ENCODE measurements at regions not wholly inside any gene's neighbourhood (a gene's known extent, or its start where the extent isn't known, plus 50 kb on each side); places are given as distances from the start of the nearest gene placed in this dataset.
"Not testable (repeated sequence)": the region's sequence is repeated elsewhere in the genome, so short reads cannot be mapped to it uniquely, and the experiment has no call there.

DNA sequence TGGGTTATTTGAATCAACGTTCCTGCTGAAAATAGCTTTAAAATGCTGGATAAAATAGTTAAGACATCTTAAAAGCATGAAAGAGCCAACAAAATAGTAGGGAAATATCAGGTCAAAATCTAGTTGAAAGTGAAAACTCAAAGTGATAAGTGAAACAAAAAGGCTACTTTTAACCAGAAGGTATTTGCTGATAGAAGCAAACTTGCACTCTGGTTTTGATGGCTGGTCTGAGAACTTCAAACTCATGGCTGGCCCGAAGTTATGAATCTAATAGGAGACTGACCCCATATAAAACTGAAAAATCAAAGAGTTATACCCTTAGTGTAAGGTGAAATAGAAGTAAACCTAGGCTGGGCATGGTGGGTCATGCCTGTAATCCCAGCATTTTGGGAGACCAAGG, 66.3 kb upstream of the HOXC13 start:
- TF ChIP-seq, protein P1, sequence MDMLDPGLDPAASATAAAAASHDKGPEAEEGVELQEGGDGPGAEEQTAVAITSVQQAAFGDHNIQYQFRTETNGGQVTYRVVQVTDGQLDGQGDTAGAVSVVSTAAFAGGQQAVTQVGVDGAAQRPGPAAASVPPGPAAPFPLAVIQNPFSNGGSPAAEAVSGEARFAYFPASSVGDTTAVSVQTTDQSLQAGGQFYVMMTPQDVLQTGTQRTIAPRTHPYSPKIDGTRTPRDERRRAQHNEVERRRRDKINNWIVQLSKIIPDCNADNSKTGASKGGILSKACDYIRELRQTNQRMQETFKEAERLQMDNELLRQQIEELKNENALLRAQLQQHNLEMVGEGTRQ (IDR thresholded peaks at IDR 0.05): no peak
- no peak for TF ChIP-seq CHD2 (IDR thresholded peaks at IDR 0.05; ENCODE audit: low read length, partially characterized antibody)
- TF ChIP-seq MAZ (IDR thresholded peaks at IDR 0.05; ENCODE audit: borderline replicate concordance, low read depth, low read length): no peak
- no peak for TF ChIP-seq NR3C1 (IDR thresholded peaks at IDR 0.05)
- TF ChIP-seq RNF2 (IDR thresholded peaks at IDR 0.05; ENCODE audit: borderline replicate concordance, low read depth): no peak
- TF ChIP-seq RFX5 (IDR thresholded peaks at IDR 0.05): no peak
- no peak for TF ChIP-seq JUNB (IDR thresholded peaks at IDR 0.05)
- TF ChIP-seq KDM1A (IDR thresholded peaks at IDR 0.05; ENCODE audit: low read depth): no peak
- no peak for TF ChIP-seq E2F6 (IDR thresholded peaks at IDR 0.05; ENCODE audit: borderline replicate concordance, low read depth)
- TF ChIP-seq HEYL (CRISPR knock-in tag; IDR thresholded peaks at IDR 0.05): no peak
- ChIA-PET POLR2A (no interaction called here), CTCF (interaction anchor here (1.2 kb wide), 1 partner anchor 11 kb away, joined by 5 read pairs; no protein-coding TSS in a partner anchor)
- Histone ChIP-seq H3K4me3 (no peak overlapping the region), H3K27ac (no peak overlapping the region), H3K4me1 (peaks cover 39% of the 10 kb centered on the region), H3K4me2 (no peak overlapping the region), H3K9me3 (no peaks in the 10 kb centered on the region)
- DNase-seq (ENCODE audit: low read depth in 1 of 2, low spot score in 1 of 2) (no peak), ATAC-seq (no peak), FAIRE-seq (no peak)
- 53% methylated on average over 2 of the region's 2 CpGs for WGBS (ENCODE audit: missing lambda C conversion rate)

- WGBS (ENCODE audit: missing lambda C conversion rate): 10% methylated on average over 3 of the region's 3 CpGs
- FAIRE-seq; H3K27ac ChIP-seq; H3K9me3 ChIP-seq; H3K4me2 ChIP-seq; H3K4me3 ChIP-seq; DNase-seq (ENCODE audit: low read depth in 1 of 2, low spot score in 1 of 2); CTCF ChIA-PET; H3K4me1 ChIP-seq; ATAC-seq; POLR2A ChIA-PET: not testable (repeated sequence)
Observed at GRCh38 chr12:53877961-53878360, 60.7 kb upstream of the HOXC13 start.

GRCh38 chr12:53887006-53887405, 51.6 kb upstream of the HOXC13 start:
- Histone ChIP-seq H3K4me1 (no peaks in the 10 kb centered on the region), H3K27ac (no peak overlapping the region), H3K9me3 (no peaks in the 10 kb centered on the region), H3K4me3 (no peak overlapping the region), H3K4me2 (no peak overlapping the region)
- ATAC-seq: no peak
- 49% methylated on average over 3 of the region's 3 CpGs for WGBS (ENCODE audit: missing lambda C conversion rate)
- DNase-seq (ENCODE audit: low read depth in 1 of 2, low spot score in 1 of 2): no peak
- ChIA-PET POLR2A (interaction anchor here (0.5 kb wide), 1 partner anchor 1604 kb away, joined by 3 read pairs; no protein-coding TSS in a partner anchor), CTCF (interaction anchor here (0.8 to 1.1 kb wide), 2 partner anchors 10 to 102 kb away, joined by 3 read pairs; no protein-coding TSS in a partner anchor)
- no peak for FAIRE-seq
- TF ChIP-seq TFCP2L1 (CRISPR knock-in tag; IDR thresholded peaks at IDR 0.05) (no peak), EHF (CRISPR knock-in tag; IDR thresholded peaks at IDR 0.05) (no peak), CEBPB (IDR thresholded peaks at IDR 0.05) (no peak), ZSCAN20 (CRISPR knock-in tag; IDR thresholded peaks at IDR 0.05) (no peak), KDM1A (IDR thresholded peaks at IDR 0.05; ENCODE audit: low read depth) (no peak), HOXB5 (CRISPR knock-in tag; IDR thresholded peaks at IDR 0.05) (no peak)

DNA sequence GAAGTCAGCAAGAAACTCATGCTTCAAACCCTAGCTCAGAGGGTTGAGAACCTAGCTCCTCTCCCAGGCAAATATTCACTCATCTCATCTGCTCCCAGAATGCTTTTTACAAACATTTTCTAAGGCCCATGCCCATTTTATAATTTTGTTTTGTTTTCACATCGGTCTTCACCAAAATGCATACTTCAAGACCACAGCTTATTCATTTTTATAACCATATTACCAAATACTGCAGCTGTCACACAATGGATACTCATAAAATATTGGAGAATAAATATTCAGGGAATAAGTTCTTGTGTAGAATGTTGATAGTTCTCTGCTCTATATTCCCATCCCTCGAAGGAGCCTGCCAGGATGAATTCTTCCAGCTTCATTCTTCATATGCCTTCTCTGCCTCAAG, 50.8 kb upstream of the HOXC13 start:
- TF ChIP-seq NPAS2 (CRISPR knock-in tag; IDR thresholded peaks at IDR 0.05; ENCODE audit: borderline replicate concordance) (no peak), NR3C1 (IDR thresholded peaks at IDR 0.05) (no peak), TFCP2L1 (CRISPR knock-in tag; IDR thresholded peaks at IDR 0.05) (no peak), BCL3 (IDR thresholded peaks at IDR 0.05) (no peak), CBX2 (IDR thresholded peaks at IDR 0.05; ENCODE audit: borderline replicate concordance, low read depth) (no peak), POLR2AphosphoS2 (conservative IDR thresholded peaks at IDR 0.05; ENCODE audit: low read length) (no peak), ESRRA (IDR thresholded peaks at IDR 0.05; ENCODE audit: borderline replicate concordance, low read length) (no peak), CHD2 (IDR thresholded peaks at IDR 0.05; ENCODE audit: low read length, partially characterized antibody) (no peak), FOSB (CRISPR knock-in tag; IDR thresholded peaks at IDR 0.05) (no peak), JUN (IDR thresholded peaks at IDR 0.05) (no peak), KDM5A (IDR thresholded peaks at IDR 0.05) (no peak), HOXB5 (CRISPR knock-in tag; IDR thresholded peaks at IDR 0.05) (no peak), CBX8 (IDR thresholded peaks at IDR 0.05) (no peak), E2F6 (IDR thresholded peaks at IDR 0.05; ENCODE audit: borderline replicate concordance, low read depth) (no peak)
- TF ChIP-seq, protein P2, sequence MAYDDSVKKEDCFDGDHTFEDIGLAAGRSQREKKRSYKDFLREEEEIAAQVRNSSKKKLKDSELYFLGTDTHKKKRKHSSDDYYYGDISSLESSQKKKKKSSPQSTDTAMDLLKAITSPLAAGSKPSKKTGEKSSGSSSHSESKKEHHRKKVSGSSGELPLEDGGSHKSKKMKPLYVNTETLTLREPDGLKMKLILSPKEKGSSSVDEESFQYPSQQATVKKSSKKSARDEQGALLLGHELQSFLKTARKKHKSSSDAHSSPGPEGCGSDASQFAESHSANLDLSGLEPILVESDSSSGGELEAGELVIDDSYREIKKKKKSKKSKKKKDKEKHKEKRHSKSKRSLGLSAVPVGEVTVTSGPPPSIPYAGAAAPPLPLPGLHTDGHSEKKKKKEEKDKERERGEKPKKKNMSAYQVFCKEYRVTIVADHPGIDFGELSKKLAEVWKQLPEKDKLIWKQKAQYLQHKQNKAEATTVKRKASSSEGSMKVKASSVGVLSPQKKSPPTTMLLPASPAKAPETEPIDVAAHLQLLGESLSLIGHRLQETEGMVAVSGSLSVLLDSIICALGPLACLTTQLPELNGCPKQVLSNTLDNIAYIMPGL (CRISPR knock-in tag; IDR thresholded peaks at IDR 0.05; ENCODE audit: borderline replicate concordance): no peak
- 35% methylated on average over 2 of the region's 2 CpGs for WGBS (ENCODE audit: missing lambda C conversion rate)
- DNase-seq (ENCODE audit: low read depth in 1 of 2, low spot score in 1 of 2): no peak
- no peak for ATAC-seq
- Histone ChIP-seq H3K9me3 (no peaks in the 10 kb centered on the region), H3K27ac (no peak overlapping the region), H3K4me1 (no peaks in the 10 kb centered on the region), H3K4me3 (no peak overlapping the region), H3K4me2 (no peak overlapping the region)
- CTCF ChIA-PET: interaction anchor here (0.8 kb wide), 2 partner anchors 24 to 101 kb away, joined by 3 read pairs; no protein-coding TSS in a partner anchor
- FAIRE-seq: no peak
- POLR2A ChIA-PET: interaction anchor here (0.6 kb wide), 1 partner anchor 19 kb away, joined by 3 read pairs; no protein-coding TSS in a partner anchor

Data from A549 (cell line).